H9 (cell line): ENCODE measurements at regions not wholly inside any gene's neighbourhood (a gene's known extent, or its start where the extent isn't known, plus 50 kb on each side); places are given as distances from the start of the nearest gene placed in this dataset.

ENCODE experiments used
- DNase-seq: peaks from one replicate; pipeline ENCODE4 v3.0.0-alpha.2; 2017
- H2AFZ ChIP-seq: one replicate; pipeline ENCODE4 v1.6.1; 2013; ENCODE audit warnings: mild to moderate bottlenecking, low read length, control low read depth, moderate library complexity
- H2AK5ac ChIP-seq: 2 replicates; pipeline ENCODE4 v1.6.1; 2013; ENCODE audit warnings: low read length, control low read depth, mixed read lengths; ENCODE audit not compliant: insufficient read length
- H2BK120ac ChIP-seq: one replicate; pipeline ENCODE4 v1.6.1; 2013; ENCODE audit warnings: low read depth, mild to moderate bottlenecking, low read length, control low read depth, inconsistent platforms; ENCODE audit not compliant: poor library complexity, severe bottlenecking
- H2BK12ac ChIP-seq: 2 replicates; pipeline ENCODE4 v1.6.1; 2013; ENCODE audit warnings: low read length, control low read depth, mixed read lengths, low read depth; ENCODE audit not compliant: insufficient read length
- H2BK15ac ChIP-seq: 2 replicates; pipeline ENCODE4 v1.6.1; 2013; ENCODE audit warnings: low read depth, low read length, control low read depth
- H2BK20ac ChIP-seq: one replicate; pipeline ENCODE4 v1.6.1; 2013; ENCODE audit warnings: low read depth, mild to moderate bottlenecking, low read length, control low read depth, inconsistent platforms; ENCODE audit not compliant: poor library complexity, severe bottlenecking
- H2BK5ac ChIP-seq: 2 replicates; pipeline ENCODE4 v1.6.1; 2013; ENCODE audit warnings: low read length, control low read depth, mixed read lengths; ENCODE audit not compliant: insufficient read length
- H3K14ac ChIP-seq: 2 replicates; pipeline ENCODE4 v1.6.1; 2013; ENCODE audit warnings: low read length, control low read depth; ENCODE audit not compliant: insufficient read depth
- H3K18ac ChIP-seq: 2 replicates; pipeline ENCODE4 v1.6.1; 2013; ENCODE audit warnings: low read depth, mild to moderate bottlenecking, mixed read lengths, low read length, control low read depth; ENCODE audit not compliant: insufficient read length
- H3K23ac ChIP-seq: 2 replicates; pipeline ENCODE4 v1.6.1; 2013; ENCODE audit warnings: low read length, control low read depth, mixed read lengths, low read depth; ENCODE audit not compliant: insufficient read length
- H3K23me2 ChIP-seq: 2 replicates; pipeline ENCODE4 v1.6.1; 2013; ENCODE audit warnings: low read depth, mild to moderate bottlenecking, mixed read lengths, low read length, control low read depth; ENCODE audit not compliant: insufficient read length, poor library complexity, severe bottlenecking
- H3K27ac ChIP-seq: 2 replicates; pipeline ENCODE4 v1.5.1; 2013; ENCODE audit warnings: low read length, control low read depth, mixed read lengths, low read depth; ENCODE audit not compliant: insufficient read length
- H3K27me3 ChIP-seq: 2 replicates; pipeline ENCODE4 v1.6.1; 2013; ENCODE audit warnings: low read length, control low read depth, inconsistent platforms; ENCODE audit not compliant: insufficient read depth
- H3K4ac ChIP-seq: 2 replicates; pipeline ENCODE4 v1.6.1; 2013; ENCODE audit warnings: low read depth, mild to moderate bottlenecking, control low read depth, inconsistent platforms, low read length, moderate library complexity
- H3K4me1 ChIP-seq: 2 replicates; pipeline ENCODE4 v1.6.1; 2013; ENCODE audit warnings: low read length, control low read depth, inconsistent platforms; ENCODE audit not compliant: insufficient read depth
- H3K4me2 ChIP-seq: 2 replicates; pipeline ENCODE4 v1.6.1; 2013; ENCODE audit warnings: low read length, control low read depth, mixed read lengths; ENCODE audit not compliant: insufficient read length, insufficient read depth
- H3K56ac ChIP-seq: 2 replicates; pipeline ENCODE4 v1.6.1; 2013; ENCODE audit warnings: low read depth, mild to moderate bottlenecking, mixed read lengths, low read length, control low read depth; ENCODE audit not compliant: insufficient read length
- H3K79me1 ChIP-seq: 2 replicates; pipeline ENCODE4 v1.6.1; 2013; ENCODE audit warnings: low read depth, mild to moderate bottlenecking, moderate library complexity, low read length, control low read depth, inconsistent platforms; ENCODE audit not compliant: insufficient read depth, poor library complexity, severe bottlenecking
- H3K79me2 ChIP-seq: 2 replicates; pipeline ENCODE4 v1.6.1; 2013; ENCODE audit warnings: low read length, control low read depth, inconsistent platforms; ENCODE audit not compliant: insufficient read depth
- H3K9ac ChIP-seq: 2 replicates; pipeline ENCODE4 v1.6.1; 2013; ENCODE audit warnings: low read length, control low read depth, mixed read lengths; ENCODE audit not compliant: insufficient read length; ENCODE audit errors: extremely low read depth
- H3K9me3 ChIP-seq: one replicate; pipeline ENCODE4 v1.6.1; 2013; ENCODE audit warnings: low read depth, low read length, inconsistent platforms; ENCODE audit not compliant: control insufficient read depth
- H3T11ph ChIP-seq: one replicate; pipeline ENCODE4 v1.6.1; 2013; ENCODE audit warnings: mild to moderate bottlenecking, low read length, control low read depth, inconsistent platforms
- H4K20me1 ChIP-seq: one replicate; pipeline ENCODE4 v1.6.1; 2013; ENCODE audit not compliant: control insufficient read depth, insufficient read length, insufficient read depth
- H4K5ac ChIP-seq: 2 replicates; pipeline ENCODE4 v1.6.1; 2013; ENCODE audit warnings: low read depth, mild to moderate bottlenecking, mixed read lengths, low read length, control low read depth; ENCODE audit not compliant: insufficient read length
- H4K8ac ChIP-seq: replicated peaks from 2 replicates; pipeline ENCODE4 v1.6.1; 2013; ENCODE audit warnings: low read length, control low read depth, mixed read lengths, low read depth; ENCODE audit not compliant: insufficient read length
- H4K91ac ChIP-seq: 2 replicates; pipeline ENCODE4 v1.6.1; 2013; ENCODE audit warnings: low read depth, mild to moderate bottlenecking, moderate library complexity, mixed read lengths, low read length, control low read depth; ENCODE audit not compliant: insufficient read length
- H3K27ac Mint-ChIP-seq, 3 experiments: 2 replicates in 2 of 3; 3 replicates in 1 of 3; pipeline ENCODE4 v1.8.0; 2020 to 2021; ENCODE audit warnings: mixed read lengths in 3 of 3, mild to moderate bottlenecking in 1 of 3, moderate library complexity in 1 of 3
- H3K27me3 Mint-ChIP-seq: 2 replicates; pipeline ENCODE4 v1.8.0; 2021; ENCODE audit warnings: low read depth, mild to moderate bottlenecking, moderate library complexity, mixed read lengths
- H3K36me3 Mint-ChIP-seq, 3 experiments: 2 replicates in 2 of 3; 3 replicates in 1 of 3; pipeline ENCODE4 v1.8.0; 2020 to 2021; ENCODE audit warnings: low read depth in 3 of 3, mixed read lengths in 3 of 3; ENCODE audit not compliant: insufficient read depth in 1 of 3
- H3K4me1 Mint-ChIP-seq, 2 experiments: 2 replicates each; pipeline ENCODE4 v1.8.0; 2020; ENCODE audit warnings: mixed read lengths in 2 of 2
- H3K4me3 Mint-ChIP-seq, 2 experiments: 2 replicates in 1 of 2; 3 replicates in 1 of 2; pipeline ENCODE4 v1.8.0; 2020 to 2021; ENCODE audit warnings: mild to moderate bottlenecking in 2 of 2, mixed read lengths in 2 of 2, moderate library complexity in 1 of 2
- H3K9me3 Mint-ChIP-seq, 2 experiments: 2 replicates in 1 of 2; 3 replicates in 1 of 2; pipeline ENCODE4 v1.8.0; 2020; ENCODE audit warnings: mild to moderate bottlenecking in 2 of 2, mixed read lengths in 2 of 2, moderate library complexity in 1 of 2
- CTCF ChIP-seq: fragments of 200-600 bp; sonication (generic); conservative IDR thresholded peaks from 3 replicates; pipeline ENCODE4 v1.8.0; 2021; ENCODE audit warnings: antibody characterized with exemption, mild to moderate bottlenecking

GRCh38 chr6:67593247-67593646 lies 1041.8 kb upstream of the ADGRB3 start:
- no peak overlapping the region for H3K18ac ChIP-seq
- no peaks in the 10 kb centered on the region for H3K36me3 Mint-ChIP-seq
- H3K27me3 ChIP-seq, result no peaks in the 10 kb centered on the region
- no peak overlapping the region for H2BK120ac ChIP-seq
- H3K9me3 ChIP-seq, result no peaks in the 10 kb centered on the region
- H2AK5ac ChIP-seq, result no peak overlapping the region
- no peak overlapping the region for H3K27ac ChIP-seq
- H2BK20ac ChIP-seq, result no peak overlapping the region
- no peak overlapping the region for H3K9ac ChIP-seq
- H3K27me3 Mint-ChIP-seq, result no peaks in the 10 kb centered on the region
- H4K8ac ChIP-seq, result no peak overlapping the region
- H3K14ac ChIP-seq, result no peak overlapping the region
- H3T11ph ChIP-seq, result no peak overlapping the region
- no peak overlapping the region for H3K4ac ChIP-seq
- no peak overlapping the region for H3K56ac ChIP-seq
- no peaks in the 10 kb centered on the region for H3K23me2 ChIP-seq
- H3K4me1 Mint-ChIP-seq, result no peaks in the 10 kb centered on the region
- TF ChIP-seq CTCF, result no peak
- no peak overlapping the region for H2BK12ac ChIP-seq
- no peak overlapping the region for H3K23ac ChIP-seq
- no peak overlapping the region for H4K5ac ChIP-seq
- H2BK15ac ChIP-seq, result no peak overlapping the region
- no peak overlapping the region for H2AFZ ChIP-seq
- H4K20me1 ChIP-seq, result no peaks in the 10 kb centered on the region
- DNase-seq, result no peak
- no peak overlapping the region for H2BK5ac ChIP-seq
- no peak overlapping the region for H3K4me3 Mint-ChIP-seq
- H3K79me1 ChIP-seq, result no peaks in the 10 kb centered on the region
- no peaks in the 10 kb centered on the region for H3K9me3 Mint-ChIP-seq
- H3K4me2 ChIP-seq, result no peak overlapping the region
- no peaks in the 10 kb centered on the region for H3K4me1 ChIP-seq
- H3K79me2 ChIP-seq, result no peaks in the 10 kb centered on the region
- H4K91ac ChIP-seq, result no peak overlapping the region
- no peak overlapping the region for H3K27ac Mint-ChIP-seq
